ENCODE measurements at regions not wholly inside any gene's neighbourhood (a gene's known extent, or its start where the extent isn't known, plus 50 kb on each side); places are given as distances from the start of the nearest gene placed in this dataset.

DNA sequence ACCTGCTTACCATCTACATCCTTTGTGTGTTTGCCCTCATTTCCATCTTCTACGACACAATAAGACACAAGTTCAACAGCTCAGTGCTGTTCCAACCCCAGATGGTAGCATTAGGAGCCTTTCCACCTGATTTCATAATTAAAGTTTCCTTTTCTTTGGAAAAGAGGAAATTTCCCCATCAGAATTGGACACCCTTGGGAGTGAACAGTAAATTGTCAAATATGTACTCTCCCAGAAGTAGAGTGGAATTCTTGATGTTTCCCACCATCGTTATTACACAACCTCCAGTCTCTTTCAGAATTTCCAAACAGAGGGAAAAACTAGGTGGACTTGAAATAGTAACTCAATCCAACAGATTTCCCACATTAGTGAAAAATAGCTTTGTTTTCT, 337.6 kb upstream of the OR4E1 start:
- no peak for DNase-seq

DNA sequence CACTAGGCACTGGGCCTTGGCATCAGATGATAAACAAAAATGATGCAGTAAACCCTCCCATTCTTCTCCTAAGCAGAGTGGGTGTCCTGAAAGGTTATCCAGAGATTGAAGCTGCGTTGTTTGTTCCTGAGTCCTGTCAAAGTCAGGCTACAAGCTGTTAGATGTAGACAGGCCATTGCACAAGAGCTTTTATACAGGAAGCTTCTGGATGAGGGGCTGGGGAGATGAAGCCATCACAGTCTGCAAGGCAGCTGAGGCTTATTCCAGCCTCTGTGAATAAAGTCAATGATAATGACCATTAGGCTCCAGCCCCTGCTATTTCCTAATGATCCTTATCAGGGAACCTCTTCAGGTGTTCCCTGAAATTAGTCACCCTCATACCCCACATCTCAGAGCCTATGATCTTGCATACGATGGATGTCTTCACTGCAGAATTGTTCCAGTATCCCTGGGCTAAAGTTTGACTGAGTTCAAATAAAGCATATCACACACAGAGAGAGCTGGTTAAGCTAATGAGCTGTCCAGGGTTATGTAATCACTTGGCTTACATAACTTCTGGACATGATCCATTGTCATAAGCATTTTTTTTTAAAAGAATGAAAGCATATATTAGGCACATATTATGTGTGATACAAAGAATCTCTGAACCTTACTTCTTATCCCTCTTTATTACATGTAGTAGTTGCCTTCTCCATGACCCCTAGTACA, 337.1 kb upstream of the OR4E1 start:
- DNase-seq, result no peak

DNA sequence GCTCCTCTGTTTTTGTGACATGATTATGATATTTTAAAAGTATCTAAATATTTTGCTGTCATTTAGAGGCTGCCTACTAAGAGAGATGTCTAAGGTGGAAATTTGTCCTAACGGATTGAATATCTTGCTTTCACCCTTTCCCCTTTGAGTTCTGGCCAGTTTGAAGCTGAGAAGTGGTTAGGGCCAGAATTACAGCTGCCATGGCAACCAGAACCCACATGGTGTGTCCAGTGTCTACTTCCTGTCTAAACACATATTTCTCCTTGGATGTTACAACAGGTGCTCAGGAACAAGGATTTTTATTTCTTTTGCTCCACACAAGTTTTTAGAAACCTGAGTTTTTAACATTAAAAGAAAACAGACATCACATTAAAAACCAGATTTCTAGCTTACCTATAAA, 335.1 kb upstream of the OR4E1 start:
- no peak for DNase-seq

- DNase-seq, result no peak
Measured at GRCh38 chr14:22007784-22008412, 334.3 kb upstream of the OR4E1 start.

GRCh38 chr14:22007363-22007762, 333.7 kb upstream of the OR4E1 start:
- no peak for DNase-seq

GRCh38 chr14:22003461-22003860, 329.8 kb upstream of the OR4E1 start:
- DNase-seq, result no peak

DNA sequence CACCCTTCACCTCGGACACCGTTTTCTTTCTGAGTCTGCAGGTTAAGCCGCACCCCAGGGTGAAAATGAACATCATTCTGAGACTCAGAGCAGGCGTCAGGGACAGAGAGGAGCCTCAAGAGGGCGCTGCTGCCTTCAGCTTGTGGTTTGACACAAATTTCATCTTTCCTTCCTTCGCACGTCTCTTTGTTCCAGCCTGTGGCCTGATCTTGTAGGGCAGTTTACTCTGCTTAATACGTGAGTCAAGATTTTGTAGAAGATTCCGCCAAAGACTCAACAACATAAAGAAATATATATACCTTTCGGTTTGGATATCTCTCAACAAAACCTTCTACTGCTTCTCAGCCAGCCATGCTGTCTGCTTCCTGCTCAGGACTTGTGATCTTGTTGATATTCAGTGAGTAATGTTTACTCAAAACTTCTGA, 329.3 kb upstream of the OR4E1 start:
- no peak for DNase-seq

DNA sequence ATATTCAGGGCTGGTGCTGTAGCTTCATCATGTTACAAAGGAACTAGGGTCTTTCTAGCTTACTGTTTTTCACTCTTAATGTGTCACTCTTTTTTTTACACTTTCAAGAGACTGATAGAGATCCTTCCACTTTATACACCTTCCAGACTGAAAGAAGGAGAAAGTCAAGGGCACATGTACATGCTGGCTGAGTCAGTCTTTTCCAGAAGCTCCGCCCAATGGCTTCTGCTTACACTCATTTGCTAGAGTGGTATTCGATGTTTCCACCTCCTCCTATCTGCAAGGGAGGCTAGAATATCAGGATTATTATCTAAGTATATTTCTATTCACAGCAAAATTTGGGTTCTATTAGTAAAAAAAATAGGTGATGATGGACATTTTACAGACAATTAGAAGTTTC, 325.8 kb upstream of the OR4E1 start:
- no peak for DNase-seq

- DNase-seq, result no peak
Measured at GRCh38 chr14:21997300-21997699, 323.7 kb upstream of the OR4E1 start.

DNA sequence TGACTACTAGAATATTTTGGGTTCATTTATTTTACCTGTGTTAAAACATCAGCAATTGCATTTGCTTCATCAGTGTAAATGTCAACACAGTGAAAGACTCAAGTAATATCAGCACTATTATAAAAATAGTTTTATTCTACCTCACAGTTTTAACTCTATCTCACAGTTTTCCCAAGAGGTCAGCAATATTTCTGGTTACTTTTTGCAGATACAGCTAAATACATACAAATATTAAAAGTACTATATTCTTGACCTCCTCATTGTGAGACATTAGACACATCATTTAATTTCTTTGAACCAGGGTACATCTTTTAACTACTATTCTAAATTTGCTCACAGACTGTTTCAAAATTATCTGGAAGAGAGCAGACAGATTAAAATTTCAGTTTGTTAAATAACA, 321.7 kb upstream of the OR4E1 start:
- no peak for DNase-seq

DNA sequence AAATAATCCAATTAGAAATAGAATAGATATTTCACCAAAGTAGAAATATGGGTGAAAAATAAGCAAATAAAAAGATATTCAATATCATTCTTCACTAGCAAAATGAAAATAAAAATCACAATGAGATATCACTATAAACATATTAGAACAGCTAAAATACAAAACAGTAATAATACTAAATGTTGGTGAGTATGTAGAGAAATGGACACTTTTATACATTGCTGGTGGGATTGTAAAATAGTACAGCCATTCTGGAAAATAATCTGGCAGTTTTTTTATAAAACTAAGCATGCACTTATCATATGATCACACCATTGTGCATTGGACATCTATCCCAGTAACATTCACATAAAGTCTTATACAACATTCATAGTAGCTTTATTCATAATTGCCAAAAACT, 320.2 kb upstream of the OR4E1 start:
- DNase-seq, result no peak

DNA sequence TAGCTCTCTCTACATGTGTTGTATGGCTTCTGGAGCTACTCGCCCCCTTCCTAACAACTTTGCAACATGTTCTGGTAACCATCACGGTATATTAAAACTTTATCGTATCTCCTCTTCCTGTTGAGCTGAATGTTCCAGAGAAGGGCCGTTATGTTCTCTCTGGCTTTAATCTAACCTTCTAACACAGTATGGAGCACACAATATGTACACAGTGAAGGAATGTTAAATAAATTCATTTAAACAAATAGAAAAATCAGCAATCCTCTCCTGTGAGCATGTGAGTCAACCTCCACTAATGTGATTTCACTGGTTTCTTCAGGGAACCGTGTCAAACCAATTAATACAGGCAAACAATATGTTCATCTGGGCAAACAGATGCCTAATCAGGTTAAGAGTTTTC, 319.5 kb upstream of the OR4E1 start:
- no peak for DNase-seq

DNA sequence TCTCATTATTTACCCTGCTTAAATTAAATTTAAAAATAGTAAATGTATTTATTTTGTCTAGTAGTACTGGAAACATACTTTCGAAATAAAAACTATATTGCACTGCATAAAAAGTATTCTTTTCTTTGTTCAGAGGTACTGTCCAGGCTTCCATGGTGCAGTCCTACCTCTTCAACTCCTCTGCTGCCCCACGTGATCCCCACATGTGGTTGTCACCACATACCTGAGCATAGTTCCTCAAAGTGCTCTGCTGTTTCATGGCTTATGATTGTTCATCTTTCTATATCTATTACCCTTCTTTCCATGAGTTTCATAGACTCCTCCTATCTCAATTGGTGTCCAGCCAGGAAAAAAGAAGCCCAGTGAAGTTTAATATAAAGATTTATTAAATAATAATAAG, 317.5 kb upstream of the OR4E1 start:
- no peak for DNase-seq

DNA sequence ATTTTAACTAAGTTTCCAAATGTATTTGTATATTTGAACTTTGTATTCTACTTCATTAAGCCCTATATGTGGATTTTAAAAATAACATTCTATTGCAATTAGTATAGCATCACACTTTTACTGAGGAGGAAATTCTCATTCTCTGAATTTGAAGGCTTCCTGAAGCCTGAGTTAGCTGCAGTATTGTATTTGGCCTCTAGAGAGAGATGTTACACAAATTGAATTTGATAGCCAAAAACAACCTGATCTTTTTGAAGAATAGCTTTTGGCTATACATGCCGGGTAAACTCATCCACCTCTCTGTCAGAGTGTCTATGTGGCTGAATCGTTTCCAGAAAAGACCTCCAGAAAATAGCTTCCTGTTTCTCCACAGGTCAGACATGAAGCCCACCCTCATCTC, 316.5 kb upstream of the OR4E1 start:
- DNase-seq, result no peak

GRCh38 chr14:21989090-21989489, 315.5 kb upstream of the OR4E1 start:
- DNase-seq, result no peak

- DNase-seq, result no peak
Measured at GRCh38 chr14:21988413-21988812, 314.8 kb upstream of the OR4E1 start.

DNA sequence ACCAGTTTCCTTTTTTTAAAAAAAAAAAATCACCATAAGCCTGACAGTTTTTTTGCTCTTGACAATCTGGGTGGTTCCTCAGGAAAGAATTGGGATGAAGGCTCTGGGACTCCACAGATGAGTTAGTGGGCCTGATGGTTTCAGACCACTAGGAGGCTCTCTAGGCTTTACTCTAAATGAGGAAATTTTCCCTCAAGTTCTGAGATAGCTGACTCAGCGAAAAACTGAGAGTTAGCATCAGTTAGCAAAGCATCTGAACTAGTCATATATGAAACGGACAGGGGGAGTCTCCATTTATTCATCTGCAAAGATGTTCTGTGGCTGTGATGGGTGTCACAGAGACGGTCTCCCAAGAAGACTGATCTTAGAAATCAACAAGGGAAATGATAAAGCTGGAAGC, 314.3 kb upstream of the OR4E1 start:
- no peak for DNase-seq

DNA sequence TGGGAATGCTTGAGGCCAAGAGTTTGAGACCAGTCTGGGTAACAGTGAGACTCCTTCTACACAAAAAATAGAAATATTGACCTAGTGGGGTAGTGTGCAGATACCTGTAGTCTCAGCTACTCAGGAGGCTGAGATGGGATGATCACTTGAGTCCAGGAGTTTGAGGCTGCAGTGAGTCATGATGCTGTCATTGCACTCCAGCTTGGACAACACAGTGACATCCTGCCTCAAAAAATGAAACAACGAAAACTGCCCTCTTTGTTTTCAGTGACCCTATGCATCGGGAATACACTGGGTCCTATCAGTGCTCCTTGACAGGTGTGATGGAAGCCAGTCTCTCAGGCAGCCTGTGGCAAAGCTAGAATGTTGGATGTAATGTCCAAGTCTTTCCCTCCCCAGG, 311.5 kb upstream of the OR4E1 start:
- DNase-seq, result no peak

GRCh38 chr14:21978999-21979314, 305.3 kb upstream of the OR4E1 start:
- DNase-seq, result no peak

DNA sequence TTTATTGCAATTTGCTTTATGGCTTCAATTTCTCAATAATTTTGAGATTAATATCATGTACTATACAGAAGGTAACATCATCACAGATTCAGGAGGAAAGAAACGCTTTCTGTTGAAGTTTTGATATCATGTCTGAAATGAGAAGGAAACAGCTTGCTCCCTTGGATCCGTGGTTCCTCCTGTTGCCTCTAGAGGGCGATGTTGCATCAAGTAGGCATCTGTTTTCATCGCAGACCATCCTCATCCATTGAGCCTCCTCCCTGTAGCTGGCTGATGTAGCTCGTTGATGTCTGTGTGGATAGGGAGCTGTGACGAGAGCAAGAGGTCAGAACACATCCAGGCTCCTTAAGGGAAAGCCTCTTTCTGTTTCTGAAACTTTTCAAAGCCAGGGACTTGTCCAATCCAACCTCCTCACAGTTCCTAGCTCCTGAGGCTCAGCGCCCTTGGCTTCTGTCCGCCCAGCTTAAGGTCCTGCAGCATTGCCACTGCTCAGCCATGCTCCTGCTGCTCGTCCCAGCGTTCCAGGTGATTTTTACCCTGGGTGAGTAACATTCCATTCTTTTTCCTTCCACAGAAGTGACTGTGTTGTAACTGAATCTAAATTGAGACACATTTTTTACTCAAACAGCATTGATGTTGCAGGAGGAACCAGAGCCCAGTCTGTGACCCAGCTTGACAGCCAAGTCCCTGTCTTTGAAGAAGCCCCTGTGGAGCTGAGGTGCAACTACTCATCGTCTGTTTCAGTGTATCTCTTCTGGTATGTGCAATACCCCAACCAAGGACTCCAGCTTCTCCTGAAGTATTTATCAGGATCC, 304.8 kb upstream of the OR4E1 start:
- DNase-seq, result no peak

GRCh38 chr14:21974741-21975140, 301.1 kb upstream of the OR4E1 start:
- no peak for DNase-seq

GRCh38 chr14:21965042-21965441, 291.4 kb upstream of the OR4E1 start:
- DNase-seq, result no peak

DNA sequence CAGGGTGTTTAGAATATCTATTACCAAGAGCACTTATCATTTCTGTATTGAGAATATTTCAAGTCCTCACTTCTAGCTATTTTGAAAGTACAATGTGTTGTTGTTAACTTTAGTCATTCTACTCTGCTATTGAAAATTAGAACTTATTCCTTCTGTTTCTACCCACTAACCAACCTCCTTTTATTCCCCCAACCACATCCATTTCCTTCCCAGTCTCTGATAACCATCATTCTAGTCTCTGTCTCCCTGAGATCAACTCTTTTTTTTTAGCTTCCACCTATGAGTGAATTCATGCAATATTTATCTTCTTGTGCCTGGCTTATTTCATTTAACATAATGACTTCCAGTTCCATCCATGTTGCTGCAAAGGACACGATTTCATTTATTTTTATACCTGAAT, 290.6 kb upstream of the OR4E1 start:
- DNase-seq, result no peak

GRCh38 chr14:21960636-21961035, 287.0 kb upstream of the OR4E1 start:
- no peak for DNase-seq
